Endothelial cell of umbilical vein (primary cell): ENCODE measurements at regions not wholly inside any gene's neighbourhood (a gene's known extent, or its start where the extent isn't known, plus 50 kb on each side); places are given as distances from the start of the nearest gene placed in this dataset.

Experiments
- BruUV-seq: library from RNA; stranded (reverse); fragments of 400-500 nt; replicated peaks from 2 replicates; lab custom pipeline; 2021; lab: Mats Ljungman, UMichigan
- CTCF ChIA-PET: fragments of 300-600, 350-600 bp; sonication (Branson Sonifier 250); formaldehyde crosslinking; loops from one replicate; lab custom pipeline; 2021; ENCODE audit warnings: antibody characterized with exemption, inconsistent platforms; lab: Charles Lee
- POLR2A ChIA-PET: fragments of 300-600, 350-600 bp; sonication (Branson Sonifier 250); formaldehyde crosslinking; loops from one replicate; lab custom pipeline; 2021; ENCODE audit warnings: antibody characterized with exemption, inconsistent platforms; lab: Charles Lee
- DNase-seq: peaks from one replicate; pipeline ENCODE4 v3.0.0-alpha.2; 2011; ENCODE audit warnings: low read depth, low spot score
- FAIRE-seq: peaks from 2 replicates; lab custom pipeline; 2011; peaks lifted over from hg19 to GRCh38; lab: Jason Lieb, UNC
- H2AFZ ChIP-seq: 2 replicates; pipeline ENCODE4 v1.6.0; 2012; ENCODE audit warnings: low read depth, low read length, control low read depth, inconsistent platforms
- H3K27ac ChIP-seq: 2 replicates; pipeline ENCODE4 v1.5.1; 2011; ENCODE audit warnings: low read depth, mild to moderate bottlenecking, control low read depth, low read length, moderate library complexity; ENCODE audit not compliant: insufficient read depth
- H3K27me3 ChIP-seq, 2 experiments: 2 replicates each; pipeline versions ENCODE4 v1.6.0 to v1.6.1; 2011; ENCODE audit warnings: low read length in 2 of 2, mixed read lengths in 1 of 2; ENCODE audit not compliant: control insufficient read depth in 2 of 2, insufficient read depth in 2 of 2
- H3K36me3 ChIP-seq, 2 experiments: 2 replicates in 1 of 2; 3 replicates in 1 of 2; pipeline ENCODE4 v1.5.1; 2011; ENCODE audit warnings: low read length in 2 of 2, mild to moderate bottlenecking in 1 of 2, moderate library complexity in 1 of 2; ENCODE audit not compliant: control insufficient read depth in 2 of 2, insufficient read depth in 2 of 2; ENCODE audit errors: extremely low read depth in 1 of 2
- H3K4me1 ChIP-seq: 3 replicates; pipeline ENCODE4 v1.5.1; 2011; ENCODE audit warnings: mild to moderate bottlenecking, low read length; ENCODE audit not compliant: control insufficient read depth, insufficient read depth; ENCODE audit errors: extremely low read depth
- H3K4me2 ChIP-seq: 2 replicates; pipeline ENCODE4 v1.6.1; 2011; ENCODE audit warnings: low read length, control low read depth, mixed read lengths; ENCODE audit not compliant: insufficient read depth
- H3K4me3 ChIP-seq, 3 experiments: fragments of 200-600 bp in 1 of 3; sonication (generic), shearing (Covaris generic) in 1 of 3; replicated peaks in 1 of 3; 2 replicates each; pipeline ENCODE4 v1.5.1; 2011 to 2016; ENCODE audit warnings: control low read depth in 3 of 3, low read length in 3 of 3, mild to moderate bottlenecking in 2 of 3, inconsistent platforms in 1 of 3, low read depth in 1 of 3, moderate library complexity in 1 of 3; ENCODE audit not compliant: insufficient read depth in 1 of 3
- H3K79me2 ChIP-seq: 2 replicates; pipeline ENCODE4 v1.6.0; 2012; ENCODE audit warnings: low read length, inconsistent platforms; ENCODE audit not compliant: control insufficient read depth, insufficient read depth
- H3K9ac ChIP-seq: replicated peaks from 2 replicates; pipeline ENCODE3; 2011; ENCODE audit warnings: low read length, control low read depth; ENCODE audit not compliant: insufficient read depth; ENCODE audit errors: extremely low read depth
- H3K9me1 ChIP-seq: replicated peaks from 3 replicates; pipeline ENCODE4 v1.6.0; 2011; ENCODE audit warnings: mild to moderate bottlenecking, low read length; ENCODE audit not compliant: control insufficient read depth, insufficient read depth; ENCODE audit errors: extremely low read depth
- H3K9me3 ChIP-seq: replicated peaks from 2 replicates; pipeline ENCODE4 v1.5.1; 2012; ENCODE audit warnings: low read length, inconsistent platforms; ENCODE audit not compliant: control insufficient read depth, insufficient read depth
- H4K20me1 ChIP-seq: replicated peaks from 2 replicates; pipeline ENCODE3; 2011; ENCODE audit warnings: mild to moderate bottlenecking, low read length; ENCODE audit not compliant: control insufficient read depth, insufficient read depth; ENCODE audit errors: extremely low read depth
- EZH2 ChIP-seq: IDR thresholded peaks from 2 replicates; pipeline ENCODE4 v1.6.1; 2012; ENCODE audit warnings: borderline replicate concordance, low read depth, mild to moderate bottlenecking, moderate library complexity, low read length, inconsistent platforms; ENCODE audit not compliant: severe bottlenecking
- FOS ChIP-seq: IDR thresholded peaks from 2 replicates; pipeline ENCODE4 v1.6.1; 2011; ENCODE audit warnings: mild to moderate bottlenecking, low read length, moderate library complexity, borderline replicate concordance; ENCODE audit not compliant: insufficient read depth
- GATA2 ChIP-seq: IDR thresholded peaks from 2 replicates; pipeline ENCODE4 v1.7.0; 2011; ENCODE audit warnings: low read depth, mild to moderate bottlenecking, moderate library complexity, mixed read lengths, low read length; ENCODE audit not compliant: insufficient read length, insufficient read depth
- JUN ChIP-seq: IDR thresholded peaks from 2 replicates; pipeline ENCODE4 v1.6.1; 2011; ENCODE audit warnings: borderline replicate concordance, low read depth; ENCODE audit not compliant: insufficient read length, insufficient read depth
- POLR2A ChIP-seq: IDR thresholded peaks from 2 replicates; pipeline ENCODE4 v1.6.1; 2012; ENCODE audit warnings: low read depth, mild to moderate bottlenecking, control low read depth, low read length
- dilution Hi-C: fragments of 300-500 bp; cut with MboI; formaldehyde crosslinking; loops from one replicate; pipeline ENCODE4 v1.15.0; 2019; ENCODE audit warnings: low sequenced_read_pairs; ENCODE audit not compliant: extremely low pct_ligation_motif_present
- intact Hi-C: fragments of 100-400 bp; cut with micrococcal nuclease; formaldehyde crosslinking; loops from one replicate; pipeline ENCODE4 v1.10.0; 2022
- TF ChIP-seq, protein P1 (sequence below): IDR thresholded peaks from 2 replicates; pipeline ENCODE4 v1.6.1; 2011; ENCODE audit not compliant: insufficient read depth, insufficient read length

DNA sequence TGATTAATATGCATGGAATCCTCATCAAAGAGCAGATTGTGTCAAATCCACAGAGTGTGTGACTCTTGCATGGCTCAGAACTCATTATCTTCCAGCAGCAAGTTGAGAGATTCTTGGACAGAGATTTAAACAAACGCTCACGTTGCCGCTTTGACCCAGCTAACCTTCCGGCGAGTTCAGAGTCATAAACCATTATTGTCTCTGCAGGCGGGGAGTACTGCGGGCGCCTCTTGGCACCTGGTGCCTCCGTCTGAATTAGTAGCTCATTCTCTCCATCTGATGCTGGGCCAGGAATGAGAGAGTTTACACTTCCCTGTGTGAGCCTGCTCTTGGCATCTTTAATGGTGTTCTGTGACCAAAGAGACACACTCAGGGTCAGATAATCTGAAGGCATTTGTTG, 138.6 kb upstream of the WSCD1 start:
- Histone ChIP-seq H3K27ac (no peak overlapping the region), H3K4me2 (no peak overlapping the region), H3K9me3 (no peaks in the 10 kb centered on the region), H3K79me2 (no peaks in the 10 kb centered on the region), H3K9me1 (no peaks in the 10 kb centered on the region), H2AFZ (no peak overlapping the region), H3K36me3 (no peaks in the 10 kb centered on the region), H3K27me3 (peaks cover 0 to 3% of the 10 kb centered on the region in 2 experiments), H3K4me3 (no peak overlapping the region), H3K9ac (no peak overlapping the region), H3K4me1 (no peaks in the 10 kb centered on the region), H4K20me1 (no peaks in the 10 kb centered on the region)
- POLR2A ChIA-PET = no interaction called here
- BruUV-seq = no TSS peak
- peak; percentile 48 for FAIRE-seq
- CTCF ChIA-PET = no interaction called here
- dilution Hi-C loops = no loop called here
- intact Hi-C loops = no loop called here
- TF ChIP-seq, protein P1, sequence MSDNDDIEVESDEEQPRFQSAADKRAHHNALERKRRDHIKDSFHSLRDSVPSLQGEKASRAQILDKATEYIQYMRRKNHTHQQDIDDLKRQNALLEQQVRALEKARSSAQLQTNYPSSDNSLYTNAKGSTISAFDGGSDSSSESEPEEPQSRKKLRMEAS = no peak
- TF ChIP-seq POLR2A (no peak), FOS (no peak), EZH2 (no peak), JUN (no peak), GATA2 (no peak)
- no peak for DNase-seq

- no peaks in the 10 kb centered on the region for H3K4me1 ChIP-seq
- H3K4me3 ChIP-seq = no peak overlapping the region
- CTCF ChIA-PET = no interaction called here
- TF ChIP-seq, protein P1 = no peak
- TF ChIP-seq JUN = no peak
- no TSS peak for BruUV-seq
- no peaks in the 10 kb centered on the region for H3K36me3 ChIP-seq
- H3K9me3 ChIP-seq = no peaks in the 10 kb centered on the region
- no peaks in the 10 kb centered on the region for H3K9me1 ChIP-seq
- intact Hi-C loops (no loop called here), dilution Hi-C loops (no loop called here)
- POLR2A ChIA-PET = no interaction called here
- H3K9ac ChIP-seq = no peak overlapping the region
- no peaks in the 10 kb centered on the region for H4K20me1 ChIP-seq
- no peak overlapping the region for H2AFZ ChIP-seq
- H3K4me2 ChIP-seq = no peak overlapping the region
- peaks cover 0 to 7% of the 10 kb centered on the region in 2 experiments for H3K27me3 ChIP-seq
- H3K27ac ChIP-seq = no peak overlapping the region
- no peak for FAIRE-seq
- no peak for DNase-seq
- H3K79me2 ChIP-seq = no peaks in the 10 kb centered on the region
Observed at GRCh38 chr17:5933430-5933829, 136.7 kb upstream of the WSCD1 start.
